HG02973 (cell line): ENCODE measurements at regions not wholly inside any gene's neighbourhood (a gene's known extent, or its start where the extent isn't known, plus 50 kb on each side); places are given as distances from the start of the nearest gene placed in this dataset.
"Not testable (repeated sequence)": the region's sequence is repeated elsewhere in the genome, so short reads cannot be mapped to it uniquely, and the experiment has no call there.

Experiments
- ATAC-seq: cut with Tn5 transposase; IDR thresholded peaks from one replicate; pipeline ENCODE4 v1.9.1; 2021; ENCODE audit warnings: moderate library complexity; ENCODE audit not compliant: unreplicated experiment

- ATAC-seq = no peak
Observed at GRCh38 chr2:198546122-198546521, 741.7 kb downstream of the PLCL1 start.

GRCh38 chr2:198545411-198545810 lies 741.0 kb downstream of the PLCL1 start:
- ATAC-seq = no peak

- no peak for ATAC-seq
Observed at GRCh38 chr2:198544461-198544860, 740.1 kb downstream of the PLCL1 start.

- ATAC-seq = no peak
Observed at GRCh38 chr2:198534756-198535155, 730.4 kb downstream of the PLCL1 start.

GRCh38 chr2:198525211-198525969 lies 721.0 kb downstream of the PLCL1 start:
- no peak for ATAC-seq

- ATAC-seq = no peak
Observed at GRCh38 chr2:198523710-198524109, 719.3 kb downstream of the PLCL1 start.

GRCh38 chr2:198518935-198519334 lies 714.5 kb downstream of the PLCL1 start:
- ATAC-seq = no peak

- ATAC-seq = no peak
Observed at GRCh38 chr2:198517976-198518375, 713.6 kb downstream of the PLCL1 start.

- ATAC-seq = not testable (repeated sequence)
Observed at GRCh38 chr2:198508610-198509009, 704.2 kb downstream of the PLCL1 start.

GRCh38 chr2:198499539-198499938 lies 695.1 kb downstream of the PLCL1 start:
- no peak for ATAC-seq

- no peak for ATAC-seq
Observed at GRCh38 chr2:198498516-198498915, 694.1 kb downstream of the PLCL1 start.

- no peak for ATAC-seq
Observed at GRCh38 chr2:198498048-198498447, 693.7 kb downstream of the PLCL1 start.

- ATAC-seq = no peak
Observed at GRCh38 chr2:198494931-198495330, 690.5 kb downstream of the PLCL1 start.

- no peak for ATAC-seq
Observed at GRCh38 chr2:198490748-198491147, 686.4 kb downstream of the PLCL1 start.

- no peak for ATAC-seq
Observed at GRCh38 chr2:198488964-198489363, 684.6 kb downstream of the PLCL1 start.

- ATAC-seq = no peak
Observed at GRCh38 chr2:198483051-198483450, 678.7 kb downstream of the PLCL1 start.

GRCh38 chr2:198479065-198479464 lies 674.7 kb downstream of the PLCL1 start:
- no peak for ATAC-seq

GRCh38 chr2:198478361-198478760 lies 674.0 kb downstream of the PLCL1 start:
- no peak for ATAC-seq

GRCh38 chr2:198476007-198476406 lies 671.6 kb downstream of the PLCL1 start:
- no peak for ATAC-seq

GRCh38 chr2:198471291-198471690 lies 666.9 kb downstream of the PLCL1 start:
- ATAC-seq = no peak

GRCh38 chr2:198468136-198468535 lies 663.7 kb downstream of the PLCL1 start:
- ATAC-seq = no peak

- no peak for ATAC-seq
Observed at GRCh38 chr2:198465970-198466369, 661.6 kb downstream of the PLCL1 start.

- ATAC-seq = no peak
Observed at GRCh38 chr2:198456418-198456817, 652.0 kb downstream of the PLCL1 start.
